ENCODE measurements at regions not wholly inside any gene's neighbourhood (a gene's known extent, or its start where the extent isn't known, plus 50 kb on each side); places are given as distances from the start of the nearest gene placed in this dataset.

DNA sequence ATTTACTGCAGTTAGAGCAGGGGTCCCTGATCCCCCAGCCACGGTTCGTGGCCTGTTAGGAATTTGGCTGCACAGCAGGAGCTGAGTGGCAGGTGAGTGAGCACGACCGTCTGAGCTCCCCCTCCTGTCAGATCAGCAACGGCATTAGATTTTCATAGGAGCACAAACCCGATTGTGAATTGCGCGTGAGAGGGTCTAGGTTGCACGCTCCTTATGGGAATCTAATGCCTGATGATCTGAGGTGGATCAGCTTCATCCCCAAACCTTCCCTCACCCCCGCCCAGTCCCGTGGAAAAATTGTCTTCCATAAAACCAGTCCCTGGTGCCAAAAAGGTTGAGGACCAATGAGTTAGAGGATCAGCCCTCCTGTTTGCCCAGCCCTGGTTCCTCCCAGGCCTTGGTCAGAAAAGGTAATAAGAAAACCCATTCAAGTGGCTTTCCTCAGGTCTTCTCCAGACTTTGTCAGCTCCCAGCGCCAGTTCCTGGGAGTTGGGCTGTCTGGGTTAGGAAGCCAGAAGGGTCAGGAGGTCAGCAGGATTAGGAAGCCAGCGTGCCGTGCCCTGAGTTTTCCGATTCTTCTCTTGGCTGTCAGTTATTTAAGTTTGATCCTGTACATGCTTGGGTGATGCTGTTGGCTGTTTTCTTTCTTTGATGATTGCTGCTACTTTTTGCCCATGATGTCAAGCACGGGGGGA, 139.9 kb upstream of the PMEPA1 start:
- H3K9me3 ChIP-seq, result no peaks in the 10 kb centered on the region
- DNase-seq, result peak; percentile 13
- H3K27me3 ChIP-seq, result no peaks in the 10 kb centered on the region
- WGBS, 2 donors, result 92% methylated on average over 16 of the region's 16 CpGs
- TF ChIP-seq EP300 (IDR thresholded peaks at IDR 0.05), result no peak
- TF ChIP-seq, protein P1, sequence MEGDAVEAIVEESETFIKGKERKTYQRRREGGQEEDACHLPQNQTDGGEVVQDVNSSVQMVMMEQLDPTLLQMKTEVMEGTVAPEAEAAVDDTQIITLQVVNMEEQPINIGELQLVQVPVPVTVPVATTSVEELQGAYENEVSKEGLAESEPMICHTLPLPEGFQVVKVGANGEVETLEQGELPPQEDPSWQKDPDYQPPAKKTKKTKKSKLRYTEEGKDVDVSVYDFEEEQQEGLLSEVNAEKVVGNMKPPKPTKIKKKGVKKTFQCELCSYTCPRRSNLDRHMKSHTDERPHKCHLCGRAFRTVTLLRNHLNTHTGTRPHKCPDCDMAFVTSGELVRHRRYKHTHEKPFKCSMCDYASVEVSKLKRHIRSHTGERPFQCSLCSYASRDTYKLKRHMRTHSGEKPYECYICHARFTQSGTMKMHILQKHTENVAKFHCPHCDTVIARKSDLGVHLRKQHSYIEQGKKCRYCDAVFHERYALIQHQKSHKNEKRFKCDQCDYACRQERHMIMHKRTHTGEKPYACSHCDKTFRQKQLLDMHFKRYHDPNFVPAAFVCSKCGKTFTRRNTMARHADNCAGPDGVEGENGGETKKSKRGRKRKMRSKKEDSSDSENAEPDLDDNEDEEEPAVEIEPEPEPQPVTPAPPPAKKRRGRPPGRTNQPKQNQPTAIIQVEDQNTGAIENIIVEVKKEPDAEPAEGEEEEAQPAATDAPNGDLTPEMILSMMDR (IDR thresholded peaks at IDR 0.05), result no peak
- TF ChIP-seq POLR2A (IDR thresholded peaks at IDR 0.05), result no peak
- TF ChIP-seq POLR2AphosphoS5 (IDR thresholded peaks at IDR 0.05), result no peak
- intact Hi-C loops (cut with DNase I), result no loop called here
- no peak overlapping the region for H3K4me3 ChIP-seq
- no peaks in the 10 kb centered on the region for H3K36me3 ChIP-seq
- no peaks in the 10 kb centered on the region for H3K4me1 ChIP-seq
- no peak overlapping the region for H3K27ac ChIP-seq

- H3K4me1 ChIP-seq, result no peaks in the 10 kb centered on the region
- H3K4me3 ChIP-seq, result no peak overlapping the region
- WGBS, 2 donors, result 87 to 89% methylated on average over 4 of the region's 4 CpGs
- TF ChIP-seq EP300 (IDR thresholded peaks at IDR 0.05) (no peak), POLR2AphosphoS5 (IDR thresholded peaks at IDR 0.05) (no peak)
- TF ChIP-seq, protein P1 (IDR thresholded peaks at IDR 0.05), result no peak
- intact Hi-C loops (cut with DNase I), result no loop called here
- peak; percentile 22 for DNase-seq
- no peak overlapping the region for H3K27ac ChIP-seq
- H3K36me3 ChIP-seq, result no peaks in the 10 kb centered on the region
- no peaks in the 10 kb centered on the region for H3K9me3 ChIP-seq
- no peaks in the 10 kb centered on the region for H3K27me3 ChIP-seq
Observed at GRCh38 chr20:57849121-57849520, 139.3 kb upstream of the PMEPA1 start.

DNA sequence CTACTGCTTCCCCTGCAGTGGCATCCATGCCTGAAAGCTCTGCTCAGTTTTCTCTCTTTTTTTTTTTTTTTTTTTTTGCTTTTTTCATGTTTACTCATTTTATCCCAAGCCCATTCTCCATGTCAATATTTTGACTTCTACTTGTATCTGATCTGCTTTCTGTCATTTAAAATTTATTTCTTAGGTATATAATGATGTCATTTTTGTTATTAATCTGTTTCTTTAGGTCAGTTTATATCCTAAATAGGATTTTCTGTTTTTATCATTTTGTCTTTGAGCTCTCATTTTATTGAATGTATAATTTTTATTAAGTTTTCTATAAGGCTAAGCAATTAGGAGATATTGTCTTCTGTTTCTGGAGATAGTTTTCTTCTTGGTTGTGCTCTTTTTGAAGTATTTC, 138.5 kb upstream of the PMEPA1 start:
- no peak overlapping the region for H3K4me3 ChIP-seq
- DNase-seq, result no peak
- H3K27me3 ChIP-seq, result no peaks in the 10 kb centered on the region
- H3K36me3 ChIP-seq, result no peaks in the 10 kb centered on the region
- H3K27ac ChIP-seq, result no peak overlapping the region
- H3K9me3 ChIP-seq, result no peaks in the 10 kb centered on the region
- H3K4me1 ChIP-seq, result no peaks in the 10 kb centered on the region
- no peak for TF ChIP-seq EP300 (IDR thresholded peaks at IDR 0.05)
- no peak for TF ChIP-seq POLR2A (IDR thresholded peaks at IDR 0.05)
- no peak for TF ChIP-seq POLR2AphosphoS5 (IDR thresholded peaks at IDR 0.05)
- TF ChIP-seq, protein P1 (IDR thresholded peaks at IDR 0.05), result no peak
- intact Hi-C loops (cut with DNase I), result no loop called here

DNA sequence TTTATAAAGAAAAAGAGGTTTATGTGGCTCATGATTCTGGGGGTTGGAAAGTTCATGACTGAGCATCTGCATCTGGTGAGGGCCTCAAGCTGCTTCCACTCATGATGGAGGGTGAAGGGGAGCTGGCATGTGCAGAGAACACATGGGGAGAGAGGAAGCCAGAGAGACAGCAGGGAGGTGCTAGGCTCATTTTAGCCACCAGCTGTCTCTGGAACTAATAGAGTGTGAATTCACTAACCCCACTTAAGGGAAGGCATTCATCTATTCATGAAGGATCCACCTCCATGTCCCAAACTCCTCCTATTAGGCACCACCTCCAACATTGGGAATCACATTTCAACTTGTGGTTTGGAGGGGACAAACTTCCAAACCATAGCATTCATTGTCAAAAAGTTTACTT, 137.3 kb upstream of the PMEPA1 start:
- H3K9me3 ChIP-seq, result no peaks in the 10 kb centered on the region
- no peak for TF ChIP-seq POLR2A (IDR thresholded peaks at IDR 0.05)
- TF ChIP-seq EP300 (IDR thresholded peaks at IDR 0.05), result no peak
- H3K27ac ChIP-seq, result no peak overlapping the region
- intact Hi-C loops (cut with DNase I), result no loop called here
- no peaks in the 10 kb centered on the region for H3K4me1 ChIP-seq
- no peak for DNase-seq
- no peak overlapping the region for H3K4me3 ChIP-seq
- no peaks in the 10 kb centered on the region for H3K36me3 ChIP-seq
- no peaks in the 10 kb centered on the region for H3K27me3 ChIP-seq

- Histone ChIP-seq H3K36me3 (no peaks in the 10 kb centered on the region), H3K27ac (no peak overlapping the region), H3K4me1 (no peaks in the 10 kb centered on the region), H3K9me3 (no peaks in the 10 kb centered on the region), H3K27me3 (no peaks in the 10 kb centered on the region), H3K4me3 (no peak overlapping the region)
- DNase-seq, result no peak
- WGBS, 2 donors, result 91 to 92% methylated on average over 10 of the region's 10 CpGs
- TF ChIP-seq EP300 (IDR thresholded peaks at IDR 0.05) (no peak), POLR2AphosphoS5 (IDR thresholded peaks at IDR 0.05) (no peak), POLR2A (IDR thresholded peaks at IDR 0.05) (no peak)
- TF ChIP-seq, protein P1 (IDR thresholded peaks at IDR 0.05), result no peak
- intact Hi-C loops (cut with DNase I), result no loop called here
Observed at GRCh38 chr20:57844626-57845596, 135.1 kb upstream of the PMEPA1 start.
